Activated CD4-positive, alpha-beta T cell treated with anti-CD3 and anti-CD28 coated beads, Interleukin-2, amount 50 U/mL, for 24 hours (primary cell): ENCODE measurements at regions not wholly inside any gene's neighbourhood (a gene's known extent, or its start where the extent isn't known, plus 50 kb on each side); places are given as distances from the start of the nearest gene placed in this dataset.

ENCODE experiments used
- DNase-seq, 2 donors: peaks; one replicate each; pipeline ENCODE4 v3.0.0-alpha.2; 2020; ENCODE audit warnings: low read depth in 1 of 2, low spot score in 1 of 2

GRCh38 chr14:101363261-101363555 is 198.1 kb upstream of the DIO3 start:
- DNase-seq: no peak

GRCh38 chr14:101363880-101364391 is 197.4 kb upstream of the DIO3 start:
- no peak for DNase-seq

GRCh38 chr14:101364503-101365328 is 196.6 kb upstream of the DIO3 start:
- no peak for DNase-seq

GRCh38 chr14:101365329-101366158 is 195.8 kb upstream of the DIO3 start:
- DNase-seq: no peak

GRCh38 chr14:101367421-101368261 is 193.7 kb upstream of the DIO3 start:
- no peak for DNase-seq

- DNase-seq: no peak
Observed at GRCh38 chr14:101368629-101369028, 192.7 kb upstream of the DIO3 start.

GRCh38 chr14:101369194-101369915 is 191.9 kb upstream of the DIO3 start:
- DNase-seq: no peak

GRCh38 chr14:101369916-101370592 is 191.2 kb upstream of the DIO3 start:
- DNase-seq: no peak

GRCh38 chr14:101370593-101371569 is 190.4 kb upstream of the DIO3 start:
- DNase-seq: no peak

- no peak for DNase-seq
Observed at GRCh38 chr14:101371799-101372793, 189.2 kb upstream of the DIO3 start.

- no peak for DNase-seq
Observed at GRCh38 chr14:101372894-101373620, 188.2 kb upstream of the DIO3 start.

GRCh38 chr14:101373690-101374295 is 187.5 kb upstream of the DIO3 start:
- no peak for DNase-seq

- no peak for DNase-seq
Observed at GRCh38 chr14:101374373-101375338, 186.6 kb upstream of the DIO3 start.

GRCh38 chr14:101377069-101377468 is 184.2 kb upstream of the DIO3 start:
- DNase-seq: no peak

GRCh38 chr14:101379842-101380241 is 181.5 kb upstream of the DIO3 start:
- no peak for DNase-seq
